OCI-LY3 (cell line): ENCODE measurements at regions not wholly inside any gene's neighbourhood (a gene's known extent, or its start where the extent isn't known, plus 50 kb on each side); places are given as distances from the start of the nearest gene placed in this dataset.

Source experiments
- EZH2phosphoT487 ChIP-seq: fragments of 200-600 bp; shearing (Covaris generic); IDR thresholded peaks from 2 replicates; pipeline ENCODE4 v1.6.1; 2018; ENCODE audit warnings: antibody characterized with exemption, mixed run types, low read depth
- TF ChIP-seq, protein P1 (sequence below): fragments of 200-600, 300-600 bp; sonication (generic); IDR thresholded peaks from 2 replicates; pipeline ENCODE4 v1.5.1; 2014; ENCODE audit warnings: antibody characterized with exemption, low read length, low read depth

GRCh38 chr18:60669938-60670337 lies 297.4 kb upstream of the MC4R start:
- TF ChIP-seq, protein P1, sequence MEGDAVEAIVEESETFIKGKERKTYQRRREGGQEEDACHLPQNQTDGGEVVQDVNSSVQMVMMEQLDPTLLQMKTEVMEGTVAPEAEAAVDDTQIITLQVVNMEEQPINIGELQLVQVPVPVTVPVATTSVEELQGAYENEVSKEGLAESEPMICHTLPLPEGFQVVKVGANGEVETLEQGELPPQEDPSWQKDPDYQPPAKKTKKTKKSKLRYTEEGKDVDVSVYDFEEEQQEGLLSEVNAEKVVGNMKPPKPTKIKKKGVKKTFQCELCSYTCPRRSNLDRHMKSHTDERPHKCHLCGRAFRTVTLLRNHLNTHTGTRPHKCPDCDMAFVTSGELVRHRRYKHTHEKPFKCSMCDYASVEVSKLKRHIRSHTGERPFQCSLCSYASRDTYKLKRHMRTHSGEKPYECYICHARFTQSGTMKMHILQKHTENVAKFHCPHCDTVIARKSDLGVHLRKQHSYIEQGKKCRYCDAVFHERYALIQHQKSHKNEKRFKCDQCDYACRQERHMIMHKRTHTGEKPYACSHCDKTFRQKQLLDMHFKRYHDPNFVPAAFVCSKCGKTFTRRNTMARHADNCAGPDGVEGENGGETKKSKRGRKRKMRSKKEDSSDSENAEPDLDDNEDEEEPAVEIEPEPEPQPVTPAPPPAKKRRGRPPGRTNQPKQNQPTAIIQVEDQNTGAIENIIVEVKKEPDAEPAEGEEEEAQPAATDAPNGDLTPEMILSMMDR: no peak
- TF ChIP-seq EZH2phosphoT487: no peak
